HepG2 (cell line): ENCODE measurements at regions not wholly inside any gene's neighbourhood (a gene's known extent, or its start where the extent isn't known, plus 50 kb on each side); places are given as distances from the start of the nearest gene placed in this dataset.

ENCODE experiments used
- ATAC-seq: fragments of 200-7000 bp; cut with Tn5 transposase; 3 replicates; pipeline ENCODE4 v1.9.1; 2020; ENCODE audit warnings: mild to moderate bottlenecking, moderate library complexity
- BruUV-seq: library from RNA; stranded (reverse); fragments of 400-500 nt; replicated peaks from 2 replicates; lab custom pipeline; 2021; lab: Mats Ljungman, UMichigan
- CTCF ChIA-PET: fragments of 300-600 bp; formaldehyde crosslinking; extraction: SDS; loops from one replicate; lab custom pipeline; 2021; ENCODE audit warnings: low total read pairs, inconsistent platforms, low intra/inter-chr PET ratio; lab: Yijun Ruan, JAX
- POLR2A ChIA-PET: fragments of 350-600 bp; sonication (Branson Sonifier 250); formaldehyde crosslinking; loops from one replicate; lab custom pipeline; 2020; ENCODE audit warnings: antibody characterized with exemption, inconsistent platforms; lab: Yijun Ruan, JAX
- DNase-seq: peaks from one replicate; pipeline ENCODE4 v3.0.0-alpha.2; 2015; ENCODE audit warnings: low spot score
- FAIRE-seq: peaks from 3 replicates; lab custom pipeline; 2011; peaks lifted over from hg19 to GRCh38; lab: Jason Lieb, UNC
- H2AFZ ChIP-seq: one replicate; pipeline ENCODE4 v1.6.1; 2011; ENCODE audit warnings: low read length, inconsistent platforms
- H3K27ac ChIP-seq: fragments of 300-600 bp; 3 replicates; pipeline ENCODE4 v1.8.0; 2011; ENCODE audit warnings: mixed run types, mild to moderate bottlenecking, mixed read lengths, low read length, inconsistent platforms; ENCODE audit not compliant: insufficient read depth; ENCODE audit errors: extremely low read length
- H3K27me3 ChIP-seq, 2 experiments: fragments of 200-600 bp in 1 of 2; 2 replicates in 1 of 2; 3 replicates in 1 of 2; pipeline versions ENCODE4 v1.6.0 to v1.8.0; 2011; ENCODE audit warnings: low read length in 2 of 2, mild to moderate bottlenecking in 2 of 2, moderate library complexity in 2 of 2, inconsistent platforms in 1 of 2; ENCODE audit not compliant: insufficient read depth in 2 of 2, control insufficient read depth in 1 of 2
- H3K36me3 ChIP-seq, 2 experiments: fragments of 200-600 bp in 1 of 2; replicated peaks in 1 of 2; 2 replicates in 1 of 2; 3 replicates in 1 of 2; pipeline versions ENCODE4 v1.5.1 to v1.8.0; 2011; ENCODE audit warnings: low read length in 2 of 2, inconsistent platforms in 1 of 2; ENCODE audit not compliant: insufficient read depth in 2 of 2, control insufficient read depth in 1 of 2
- H3K4me1 ChIP-seq: 2 replicates; pipeline ENCODE4 v1.5.1; 2012; ENCODE audit warnings: low read length, inconsistent platforms; ENCODE audit not compliant: insufficient read depth
- H3K4me2 ChIP-seq: 2 replicates; pipeline ENCODE4 v1.6.0; 2011; ENCODE audit warnings: low read depth, low read length, inconsistent platforms
- H3K4me3 ChIP-seq, 3 experiments: fragments of 200-600 bp in 1 of 3; sonication (generic), shearing (Covaris generic) in 1 of 3; replicated peaks in 1 of 3; 2 replicates each; pipeline ENCODE4 v1.5.1; 2011 to 2016; ENCODE audit warnings: low read length in 3 of 3, inconsistent platforms in 2 of 3, low read depth in 2 of 3, mild to moderate bottlenecking in 2 of 3, control low read depth in 1 of 3, mixed read lengths in 1 of 3; ENCODE audit not compliant: insufficient read depth in 1 of 3
- H3K79me2 ChIP-seq: one replicate; pipeline ENCODE4 v1.6.1; 2011; ENCODE audit warnings: low read length, inconsistent platforms; ENCODE audit not compliant: insufficient read depth
- H3K9ac ChIP-seq: 2 replicates; pipeline ENCODE4 v1.6.0; 2011; ENCODE audit warnings: mild to moderate bottlenecking, low read depth, low read length, inconsistent platforms; ENCODE audit not compliant: insufficient read depth
- H3K9me3 ChIP-seq: 2 replicates; pipeline ENCODE4 v1.5.1; 2012; ENCODE audit warnings: mild to moderate bottlenecking, low read length
- H4K20me1 ChIP-seq: 2 replicates; pipeline ENCODE4 v1.6.0; 2011; ENCODE audit warnings: inconsistent platforms, mild to moderate bottlenecking, low read length, moderate library complexity; ENCODE audit not compliant: insufficient read depth
- STAG1 ChIP-seq: sonication (generic); formaldehyde crosslinking; IDR thresholded peaks from 2 replicates; pipeline ENCODE4 v1.4.0; 2020; ENCODE audit warnings: missing genetic modification reagents
- TBX2 ChIP-seq: sonication (generic); formaldehyde crosslinking; IDR thresholded peaks from 2 replicates; pipeline ENCODE4 v1.5.0; 2020; ENCODE audit warnings: missing genetic modification reagents, mild to moderate bottlenecking, borderline replicate concordance
- ZNF138 ChIP-seq: sonication (generic); formaldehyde crosslinking; IDR thresholded peaks from 2 replicates; pipeline ENCODE4 v1.5.0; 2020; ENCODE audit warnings: mild to moderate bottlenecking, low read depth, missing genetic modification reagents
- ZNF260 ChIP-seq: sonication (generic); formaldehyde crosslinking; IDR thresholded peaks from 2 replicates; pipeline ENCODE4 v1.4.0; 2020; ENCODE audit warnings: missing genetic modification reagents, low read depth, mild to moderate bottlenecking, borderline replicate concordance
- ZNF431 ChIP-seq: sonication (generic); formaldehyde crosslinking; IDR thresholded peaks from 2 replicates; pipeline ENCODE4 v1.9.0; 2022; ENCODE audit warnings: missing genetic modification reagents, low read depth, mild to moderate bottlenecking, borderline replicate concordance
- WGBS: methylation state at CpG from one replicate; pipeline ENCODE4 v1.1.6; 2017; ENCODE audit warnings: low lambda C conversion rate; 5-methylcytosine and 5-hydroxymethylcytosine counted together
- in situ Hi-C: cut with HindIII; loops from 2 replicates; pipeline ENCODE4 v1.10.0; 2017; ENCODE audit warnings: low pct_unique_long_range_greater_than_20kb; ENCODE audit not compliant: extremely low pct_ligation_motif_present
- intact Hi-C: fragments of 100-400 bp; cut with micrococcal nuclease; formaldehyde crosslinking; loops from one replicate; pipeline ENCODE4 v1.10.0; 2022; ENCODE audit not compliant: unreplicated experiment
- TF ChIP-seq, protein P1 (sequence below): IDR thresholded peaks from 2 replicates; pipeline ENCODE4 v1.6.1; 2018; ENCODE audit warnings: missing genetic modification reagents, mild to moderate bottlenecking, missing compliant biosample characterization

DNA sequence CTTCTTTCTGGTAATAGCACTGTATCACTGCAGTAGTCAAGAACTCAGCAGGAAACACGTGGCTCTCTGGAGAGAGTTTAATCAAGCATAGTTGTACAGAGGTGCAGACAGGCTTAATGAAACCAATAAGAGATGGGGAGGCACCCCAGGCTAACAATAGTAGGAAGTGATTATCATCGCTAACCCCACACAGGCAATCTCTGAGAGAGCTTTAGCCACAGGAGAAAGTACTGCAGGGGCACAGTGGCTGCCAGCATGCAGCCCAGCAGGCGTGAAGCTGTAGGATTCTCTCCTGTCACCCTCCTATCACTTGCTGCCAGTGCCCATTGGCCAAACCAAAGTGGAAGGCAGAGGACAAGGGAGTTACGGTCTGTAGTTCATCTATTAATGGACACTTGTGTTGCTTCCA is 450.0 kb upstream of the RASGEF1B start:
- POLR2A ChIA-PET, result no interaction called here
- H4K20me1 ChIP-seq, result no peaks in the 10 kb centered on the region
- no peak overlapping the region for H2AFZ ChIP-seq
- ATAC-seq, result no peak
- DNase-seq, result no peak
- BruUV-seq, result no TSS peak
- no peaks in the 10 kb centered on the region for H3K9me3 ChIP-seq
- WGBS, result 0% methylated on average over 1 of the region's 4 CpGs
- H3K79me2 ChIP-seq, result no peaks in the 10 kb centered on the region
- CTCF ChIA-PET, result no interaction called here
- H3K9ac ChIP-seq, result no peak overlapping the region
- H3K4me1 ChIP-seq, result no peaks in the 10 kb centered on the region
- H3K36me3 ChIP-seq, result no peaks in the 10 kb centered on the region
- TF ChIP-seq ZNF431 (CRISPR knock-in tag), result no peak
- no peak for TF ChIP-seq ZNF138
- no peak for TF ChIP-seq TBX2
- TF ChIP-seq ZNF260 (CRISPR knock-in tag), result no peak
- no peaks in the 10 kb centered on the region for H3K27me3 ChIP-seq
- in situ Hi-C loops (no loop called here), intact Hi-C loops (no loop called here)
- no peak overlapping the region for H3K4me3 ChIP-seq
- H3K4me2 ChIP-seq, result no peak overlapping the region
- no peak for FAIRE-seq
- no peak overlapping the region for H3K27ac ChIP-seq

DNA sequence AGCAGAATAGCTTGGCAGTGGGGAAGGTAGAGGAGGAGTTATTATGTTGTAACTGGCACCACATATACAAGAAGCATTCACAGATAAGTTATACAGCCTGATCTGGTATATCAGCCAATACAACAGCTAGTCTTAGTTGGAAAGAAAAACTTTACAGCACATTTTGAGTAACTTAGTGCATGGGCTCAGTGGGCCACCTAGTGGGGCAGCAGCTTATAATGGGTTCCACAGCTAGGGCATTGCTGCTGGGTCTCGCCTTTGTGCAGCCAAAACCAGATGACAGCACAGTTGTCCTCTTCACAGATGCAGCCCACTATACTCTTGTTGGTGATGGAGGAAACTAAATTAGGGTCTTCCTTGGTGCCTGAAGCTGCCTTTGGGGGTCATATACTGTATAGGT is 448.1 kb upstream of the RASGEF1B start:
- ATAC-seq, result peak; percentile 49; the same call in 2 of the 3 replicates
- Histone ChIP-seq H3K4me3 (no peak overlapping the region), H3K4me2 (no peak overlapping the region), H3K9ac (no peak overlapping the region), H3K36me3 (no peaks in the 10 kb centered on the region), H3K27me3 (no peaks in the 10 kb centered on the region), H2AFZ (no peak overlapping the region), H3K27ac (no peak overlapping the region), H3K79me2 (no peaks in the 10 kb centered on the region), H4K20me1 (no peaks in the 10 kb centered on the region), H3K9me3 (no peaks in the 10 kb centered on the region), H3K4me1 (no peaks in the 10 kb centered on the region)
- TF ChIP-seq, protein P1, sequence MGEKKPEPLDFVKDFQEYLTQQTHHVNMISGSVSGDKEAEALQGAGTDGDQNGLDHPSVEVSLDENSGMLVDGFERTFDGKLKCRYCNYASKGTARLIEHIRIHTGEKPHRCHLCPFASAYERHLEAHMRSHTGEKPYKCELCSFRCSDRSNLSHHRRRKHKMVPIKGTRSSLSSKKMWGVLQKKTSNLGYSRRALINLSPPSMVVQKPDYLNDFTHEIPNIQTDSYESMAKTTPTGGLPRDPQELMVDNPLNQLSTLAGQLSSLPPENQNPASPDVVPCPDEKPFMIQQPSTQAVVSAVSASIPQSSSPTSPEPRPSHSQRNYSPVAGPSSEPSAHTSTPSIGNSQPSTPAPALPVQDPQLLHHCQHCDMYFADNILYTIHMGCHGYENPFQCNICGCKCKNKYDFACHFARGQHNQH (CRISPR knock-in tag), result no peak
- 0 out of 2 replicates have a peak, but pooled peaks have one; percentile 6 for TF ChIP-seq STAG1 (CRISPR knock-in tag)
- no TSS peak for BruUV-seq
- in situ Hi-C loops, result no loop called here
- no peak for DNase-seq
- no peak for FAIRE-seq
- intact Hi-C loops, result loop anchor here (1.0 to 10.0 kb wide), 3 partner anchors 122 to 453 kb away; no protein-coding TSS in a partner anchor
- WGBS, result no CpG with 5 or more reads among the region's 1 CpG
- CTCF ChIA-PET, result interaction anchor here (1.3 kb wide), 1 partner anchor 514 kb away, joined by 4 read pairs; no protein-coding TSS in a partner anchor
- POLR2A ChIA-PET, result no interaction called here
